ENCODE measurements at regions not wholly inside any gene's neighbourhood (a gene's known extent, or its start where the extent isn't known, plus 50 kb on each side); places are given as distances from the start of the nearest gene placed in this dataset.

DNA sequence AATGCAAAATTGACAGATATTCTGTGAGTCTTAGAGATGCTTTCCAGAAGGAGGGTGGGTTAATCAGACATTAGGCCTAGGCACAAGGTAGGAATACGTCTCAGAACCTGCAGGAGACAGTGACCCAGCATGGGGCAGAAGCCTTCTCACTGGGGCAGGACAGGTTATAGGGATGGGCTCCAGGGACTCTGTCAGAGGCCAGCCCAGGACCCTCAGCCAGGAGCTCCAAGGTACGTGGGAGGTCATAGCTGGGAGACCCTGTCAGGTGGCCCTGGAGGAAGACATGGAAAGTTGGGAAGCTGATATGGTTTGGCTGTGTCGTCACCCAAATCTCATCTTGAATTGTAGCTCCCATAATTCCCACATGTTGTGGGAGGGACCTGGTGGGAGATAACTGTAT, 450.4 kb downstream of the GADD45G start:
- TF ChIP-seq, protein P1, sequence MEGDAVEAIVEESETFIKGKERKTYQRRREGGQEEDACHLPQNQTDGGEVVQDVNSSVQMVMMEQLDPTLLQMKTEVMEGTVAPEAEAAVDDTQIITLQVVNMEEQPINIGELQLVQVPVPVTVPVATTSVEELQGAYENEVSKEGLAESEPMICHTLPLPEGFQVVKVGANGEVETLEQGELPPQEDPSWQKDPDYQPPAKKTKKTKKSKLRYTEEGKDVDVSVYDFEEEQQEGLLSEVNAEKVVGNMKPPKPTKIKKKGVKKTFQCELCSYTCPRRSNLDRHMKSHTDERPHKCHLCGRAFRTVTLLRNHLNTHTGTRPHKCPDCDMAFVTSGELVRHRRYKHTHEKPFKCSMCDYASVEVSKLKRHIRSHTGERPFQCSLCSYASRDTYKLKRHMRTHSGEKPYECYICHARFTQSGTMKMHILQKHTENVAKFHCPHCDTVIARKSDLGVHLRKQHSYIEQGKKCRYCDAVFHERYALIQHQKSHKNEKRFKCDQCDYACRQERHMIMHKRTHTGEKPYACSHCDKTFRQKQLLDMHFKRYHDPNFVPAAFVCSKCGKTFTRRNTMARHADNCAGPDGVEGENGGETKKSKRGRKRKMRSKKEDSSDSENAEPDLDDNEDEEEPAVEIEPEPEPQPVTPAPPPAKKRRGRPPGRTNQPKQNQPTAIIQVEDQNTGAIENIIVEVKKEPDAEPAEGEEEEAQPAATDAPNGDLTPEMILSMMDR (IDR thresholded peaks at IDR 0.05): no peak
- no peak for TF ChIP-seq POLR2AphosphoS5 (IDR thresholded peaks at IDR 0.05)

Data from upper lobe of left lung (tissue), 4 donors.